Neural cell (in vitro differentiated cells): ENCODE measurements at regions not wholly inside any gene's neighbourhood (a gene's known extent, or its start where the extent isn't known, plus 50 kb on each side); places are given as distances from the start of the nearest gene placed in this dataset.

Source experiments
- H2AFZ ChIP-seq: fragments of 200-600, 300-800 bp; sonication (generic), shearing (Covaris generic); 2 replicates; pipeline ENCODE4 v1.6.0; 2014; ENCODE audit warnings: low read depth, mild to moderate bottlenecking, antibody characterized with exemption, low read length, moderate library complexity
- H3F3A ChIP-seq: fragments of 200-600 bp; shearing (Covaris generic); 2 replicates; pipeline ENCODE4 v1.6.1; 2016; ENCODE audit warnings: mild to moderate bottlenecking, moderate library complexity, mixed read lengths, antibody characterized with exemption, low read length; ENCODE audit not compliant: insufficient read depth, poor library complexity, severe bottlenecking
- H3K27ac ChIP-seq: fragments of 200-600, 300-800 bp; sonication (generic), shearing (Covaris generic); 2 replicates; pipeline ENCODE4 v1.5.1; 2014; ENCODE audit warnings: mild to moderate bottlenecking, low read length, moderate library complexity
- H3K27me3 ChIP-seq: fragments of 300-800, 200-600 bp; sonication (generic), shearing (Covaris generic); 2 replicates; pipeline ENCODE4 v1.6.0; 2014; ENCODE audit warnings: mild to moderate bottlenecking, low read depth, low read length, moderate library complexity; ENCODE audit not compliant: insufficient read depth
- H3K36me3 ChIP-seq: fragments of 300-800, 200-600 bp; sonication (generic), shearing (Covaris generic); 2 replicates; pipeline ENCODE4 v1.5.1; 2014; ENCODE audit warnings: mild to moderate bottlenecking, antibody characterized with exemption, low read length, moderate library complexity; ENCODE audit not compliant: insufficient read depth
- H3K4me2 ChIP-seq: fragments of 300-800, 200-600 bp; sonication (generic), shearing (Covaris generic); 2 replicates; pipeline ENCODE4 v1.6.0; 2014; ENCODE audit warnings: mild to moderate bottlenecking, low read length
- H3K4me3 ChIP-seq: fragments of 300-800, 200-600 bp; sonication (generic), shearing (Covaris generic); 2 replicates; pipeline ENCODE4 v1.5.1; 2014; ENCODE audit warnings: mild to moderate bottlenecking, low read length, moderate library complexity
- H3K79me2 ChIP-seq: fragments of 200-600 bp; shearing (Covaris generic); replicated peaks from 2 replicates; pipeline ENCODE4 v1.6.0; 2014; ENCODE audit warnings: mild to moderate bottlenecking, low read length, moderate library complexity; ENCODE audit not compliant: insufficient read depth
- H3K9ac ChIP-seq: fragments of 300-800, 200-600 bp; sonication (generic), shearing (Covaris generic); 2 replicates; pipeline ENCODE4 v1.6.1; 2016; ENCODE audit warnings: mild to moderate bottlenecking, low read length, mixed read lengths
- H3K9me2 ChIP-seq: fragments of 200-600 bp; shearing (Covaris generic); 2 replicates; pipeline ENCODE4 v1.6.1; 2016; ENCODE audit warnings: mild to moderate bottlenecking, low read length, mixed read lengths; ENCODE audit not compliant: insufficient read depth
- H3K9me3 ChIP-seq: fragments of 200-600, 300-800 bp; sonication (generic), shearing (Covaris generic); 2 replicates; pipeline ENCODE4 v1.6.1; 2016; ENCODE audit warnings: mild to moderate bottlenecking, mixed run types, low read length, moderate library complexity, mixed read lengths
- H4K20me1 ChIP-seq: fragments of 200-600 bp; shearing (Covaris generic); 2 replicates; pipeline ENCODE4 v1.6.1; 2016; ENCODE audit warnings: mild to moderate bottlenecking, mixed run types; ENCODE audit not compliant: insufficient read depth
- CTCF ChIP-seq: fragments of 450-650 bp; IDR thresholded peaks from 2 replicates; pipeline ENCODE4 v1.5.1; 2014; ENCODE audit warnings: antibody characterized with exemption, mild to moderate bottlenecking, moderate library complexity; ENCODE audit not compliant: poor library complexity, severe bottlenecking
- EP300 ChIP-seq: fragments of 450-650 bp; conservative IDR thresholded peaks from 2 replicates; pipeline ENCODE4 v1.6.1; 2014; ENCODE audit warnings: antibody characterized with exemption, mild to moderate bottlenecking, moderate library complexity; ENCODE audit not compliant: poor library complexity, severe bottlenecking
- EZH2 ChIP-seq: fragments of 200-600, 300-800 bp; shearing (Covaris generic), sonication (generic); IDR thresholded peaks from 2 replicates; pipeline ENCODE4 v1.6.1; 2014; ENCODE audit warnings: antibody characterized with exemption, low read length, borderline replicate concordance, mild to moderate bottlenecking; ENCODE audit not compliant: insufficient read depth, poor library complexity, severe bottlenecking
- MXI1 ChIP-seq: fragments of 450-650 bp; conservative IDR thresholded peaks from 2 replicates; pipeline ENCODE4 v1.6.1; 2014; ENCODE audit warnings: antibody characterized with exemption, mild to moderate bottlenecking; ENCODE audit not compliant: poor library complexity, severe bottlenecking
- POLR2AphosphoS5 ChIP-seq: IDR thresholded peaks from 2 replicates; pipeline ENCODE4 v1.6.1; 2012
- RAD21 ChIP-seq: fragments of 450-650 bp; conservative IDR thresholded peaks from 2 replicates; pipeline ENCODE4 v1.6.1; 2014; ENCODE audit warnings: antibody characterized with exemption, mild to moderate bottlenecking, moderate library complexity
- SMC3 ChIP-seq: fragments of 450-650 bp; conservative IDR thresholded peaks from 2 replicates; pipeline ENCODE4 v1.6.1; 2014; ENCODE audit warnings: antibody characterized with exemption, mild to moderate bottlenecking, moderate library complexity; ENCODE audit not compliant: poor library complexity
- TAF1 ChIP-seq: IDR thresholded peaks from 2 replicates; pipeline ENCODE4 v1.6.1; 2012; ENCODE audit warnings: low read depth
- TF ChIP-seq, protein P1 (sequence below): IDR thresholded peaks from 2 replicates; pipeline ENCODE4 v1.6.1; 2012; ENCODE audit warnings: borderline replicate concordance

DNA sequence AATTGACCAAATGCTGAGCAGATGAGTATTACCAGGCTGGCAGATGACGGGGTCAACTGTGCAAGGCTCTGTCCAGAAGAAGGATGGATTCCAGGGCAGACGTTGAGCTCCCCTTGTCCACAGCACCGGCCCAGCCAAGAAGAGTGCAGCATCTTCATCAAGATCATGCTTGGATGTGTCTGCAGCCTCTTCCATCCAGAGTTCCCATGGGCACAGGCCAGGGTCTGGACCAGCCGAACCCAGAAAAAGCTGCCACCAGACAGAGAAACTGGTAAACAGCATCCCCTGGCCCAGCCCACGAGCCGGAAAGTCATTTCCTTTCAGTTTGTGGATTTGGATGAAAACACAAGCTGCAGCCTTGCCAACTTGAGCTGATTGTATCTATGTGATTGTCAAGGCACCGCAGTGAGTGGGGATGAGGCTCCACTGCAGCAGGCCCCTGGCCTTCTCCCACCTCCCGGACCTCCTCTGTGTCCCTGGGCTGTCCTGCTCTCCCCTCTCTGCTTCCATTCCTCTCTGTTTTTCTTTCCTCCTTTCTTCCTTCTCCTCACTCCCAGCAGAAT, 321.8 kb downstream of the TCERG1L start:
- TF ChIP-seq EZH2 (no peak), TAF1 (no peak)
- H3K9me2 ChIP-seq = no peaks in the 10 kb centered on the region
- no peak overlapping the region for H3K27ac ChIP-seq
- no peaks in the 10 kb centered on the region for H4K20me1 ChIP-seq
- H3F3A ChIP-seq = no peaks in the 10 kb centered on the region
- no peak overlapping the region for H3K4me3 ChIP-seq
- no peaks in the 10 kb centered on the region for H3K36me3 ChIP-seq
- no peaks in the 10 kb centered on the region for H3K79me2 ChIP-seq
- no peak overlapping the region for H3K9ac ChIP-seq
- no peak overlapping the region for H3K4me2 ChIP-seq
- no peaks in the 10 kb centered on the region for H3K27me3 ChIP-seq
- no peak overlapping the region for H2AFZ ChIP-seq
- H3K9me3 ChIP-seq = no peaks in the 10 kb centered on the region

DNA sequence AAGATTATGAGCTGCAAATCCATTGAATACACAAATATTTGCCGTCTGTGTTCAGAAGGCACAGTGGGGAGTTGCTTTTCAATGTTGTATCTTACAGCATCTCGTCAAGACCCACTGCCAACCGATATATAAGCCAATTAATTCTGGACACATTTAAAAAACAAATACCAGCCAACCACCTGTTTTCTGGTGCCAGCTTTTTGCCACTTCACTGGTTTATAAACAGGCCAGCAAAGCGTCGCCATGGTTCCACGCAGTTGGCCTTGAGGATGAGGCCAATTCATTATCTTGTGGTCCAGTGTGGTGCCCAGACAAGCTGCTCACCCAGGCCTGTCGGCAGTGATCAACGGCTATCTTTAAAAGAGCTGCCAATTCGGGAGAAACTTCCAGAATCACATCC, 321.0 kb downstream of the TCERG1L start:
- no peaks in the 10 kb centered on the region for H4K20me1 ChIP-seq
- no peaks in the 10 kb centered on the region for H3K27me3 ChIP-seq
- H3K79me2 ChIP-seq = no peaks in the 10 kb centered on the region
- H2AFZ ChIP-seq = no peak overlapping the region
- TF ChIP-seq EZH2 (no peak), POLR2AphosphoS5 (no peak), RAD21 (no peak)
- no peak overlapping the region for H3K4me3 ChIP-seq
- H3K9ac ChIP-seq = no peak overlapping the region
- no peaks in the 10 kb centered on the region for H3K9me2 ChIP-seq
- H3K4me2 ChIP-seq = no peak overlapping the region
- no peak overlapping the region for H3K27ac ChIP-seq
- no peaks in the 10 kb centered on the region for H3K9me3 ChIP-seq
- H3F3A ChIP-seq = no peaks in the 10 kb centered on the region
- H3K36me3 ChIP-seq = no peaks in the 10 kb centered on the region

DNA sequence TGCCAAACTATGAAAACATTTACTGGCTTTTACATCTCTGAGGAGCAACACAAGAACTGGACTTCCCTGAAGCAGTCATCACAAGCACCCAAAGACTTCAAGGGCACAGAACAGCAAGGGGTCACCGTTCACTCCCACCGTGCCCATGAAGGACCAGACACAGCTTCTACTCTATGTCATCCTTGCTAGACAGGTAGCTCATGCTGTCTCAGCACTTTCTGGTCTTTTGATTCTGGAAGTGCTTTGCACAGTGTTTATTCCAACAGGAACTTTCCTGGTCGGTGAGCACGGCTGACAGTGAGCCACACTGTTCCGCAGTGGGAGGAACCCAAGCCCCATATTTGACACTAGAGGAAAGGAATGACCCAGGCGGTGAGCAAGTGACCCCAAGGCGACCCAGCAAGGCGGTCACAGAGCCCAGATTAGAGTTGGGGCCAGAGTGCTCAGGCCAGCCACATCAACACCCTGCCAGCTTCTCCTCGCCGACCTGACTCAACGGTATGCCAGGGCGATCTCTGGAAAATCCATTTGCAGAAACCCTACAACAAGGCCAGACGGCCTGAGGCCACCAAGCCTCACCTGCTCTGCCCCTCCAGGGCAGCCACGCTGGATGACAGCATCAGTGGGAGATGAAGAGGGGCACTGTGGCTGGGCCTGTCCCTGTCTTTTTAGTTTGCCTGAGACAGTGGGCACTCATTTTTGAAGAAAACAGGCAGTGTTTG, 318.6 kb downstream of the TCERG1L start:
- no peaks in the 10 kb centered on the region for H4K20me1 ChIP-seq
- H3K27me3 ChIP-seq = no peaks in the 10 kb centered on the region
- no peak overlapping the region for H3K9ac ChIP-seq
- H3K4me2 ChIP-seq = no peak overlapping the region
- H3K36me3 ChIP-seq = no peaks in the 10 kb centered on the region
- no peak overlapping the region for H3K27ac ChIP-seq
- no peaks in the 10 kb centered on the region for H3K9me2 ChIP-seq
- H3F3A ChIP-seq = no peaks in the 10 kb centered on the region
- no peaks in the 10 kb centered on the region for H3K9me3 ChIP-seq
- no peak overlapping the region for H2AFZ ChIP-seq
- no peak for TF ChIP-seq MXI1
- no peak for TF ChIP-seq TAF1
- no peak for TF ChIP-seq EZH2
- no peak for TF ChIP-seq EP300
- TF ChIP-seq POLR2AphosphoS5 = no peak
- TF ChIP-seq RAD21 = no peak
- TF ChIP-seq, protein P1, sequence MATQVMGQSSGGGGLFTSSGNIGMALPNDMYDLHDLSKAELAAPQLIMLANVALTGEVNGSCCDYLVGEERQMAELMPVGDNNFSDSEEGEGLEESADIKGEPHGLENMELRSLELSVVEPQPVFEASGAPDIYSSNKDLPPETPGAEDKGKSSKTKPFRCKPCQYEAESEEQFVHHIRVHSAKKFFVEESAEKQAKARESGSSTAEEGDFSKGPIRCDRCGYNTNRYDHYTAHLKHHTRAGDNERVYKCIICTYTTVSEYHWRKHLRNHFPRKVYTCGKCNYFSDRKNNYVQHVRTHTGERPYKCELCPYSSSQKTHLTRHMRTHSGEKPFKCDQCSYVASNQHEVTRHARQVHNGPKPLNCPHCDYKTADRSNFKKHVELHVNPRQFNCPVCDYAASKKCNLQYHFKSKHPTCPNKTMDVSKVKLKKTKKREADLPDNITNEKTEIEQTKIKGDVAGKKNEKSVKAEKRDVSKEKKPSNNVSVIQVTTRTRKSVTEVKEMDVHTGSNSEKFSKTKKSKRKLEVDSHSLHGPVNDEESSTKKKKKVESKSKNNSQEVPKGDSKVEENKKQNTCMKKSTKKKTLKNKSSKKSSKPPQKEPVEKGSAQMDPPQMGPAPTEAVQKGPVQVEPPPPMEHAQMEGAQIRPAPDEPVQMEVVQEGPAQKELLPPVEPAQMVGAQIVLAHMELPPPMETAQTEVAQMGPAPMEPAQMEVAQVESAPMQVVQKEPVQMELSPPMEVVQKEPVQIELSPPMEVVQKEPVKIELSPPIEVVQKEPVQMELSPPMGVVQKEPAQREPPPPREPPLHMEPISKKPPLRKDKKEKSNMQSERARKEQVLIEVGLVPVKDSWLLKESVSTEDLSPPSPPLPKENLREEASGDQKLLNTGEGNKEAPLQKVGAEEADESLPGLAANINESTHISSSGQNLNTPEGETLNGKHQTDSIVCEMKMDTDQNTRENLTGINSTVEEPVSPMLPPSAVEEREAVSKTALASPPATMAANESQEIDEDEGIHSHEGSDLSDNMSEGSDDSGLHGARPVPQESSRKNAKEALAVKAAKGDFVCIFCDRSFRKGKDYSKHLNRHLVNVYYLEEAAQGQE = no peak
- TF ChIP-seq SMC3 = no peak
- no peak for TF ChIP-seq CTCF
- H3K4me3 ChIP-seq = no peak overlapping the region
- no peaks in the 10 kb centered on the region for H3K79me2 ChIP-seq
